ENCODE measurements at regions not wholly inside any gene's neighbourhood (a gene's known extent, or its start where the extent isn't known, plus 50 kb on each side); places are given as distances from the start of the nearest gene placed in this dataset.

DNA sequence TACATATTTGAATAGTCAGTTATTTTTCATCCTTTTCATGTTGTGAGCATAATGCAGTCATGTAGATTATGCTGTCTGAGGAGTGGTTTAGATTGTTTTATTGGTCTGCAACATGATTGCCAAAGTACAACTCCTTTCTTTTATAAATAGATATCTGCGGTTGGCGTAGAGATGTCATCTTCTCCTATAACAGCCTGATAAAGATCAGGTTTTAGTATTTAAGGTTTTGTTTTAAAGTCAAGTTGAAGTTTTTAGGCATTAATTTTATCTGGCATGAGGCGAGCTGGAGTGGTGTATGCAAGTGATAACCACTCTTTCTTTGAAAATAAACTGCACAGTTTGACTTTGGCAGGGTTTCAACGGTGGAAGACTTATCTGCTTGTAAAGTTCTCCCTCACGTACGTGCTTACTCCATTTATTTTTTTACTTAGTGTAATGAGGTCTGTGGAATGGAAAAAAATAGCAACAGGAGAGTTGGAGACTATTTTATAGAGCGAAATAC lies 126.3 kb downstream of the FBXO8 start:
- no peaks in the 10 kb centered on the region for H3K9me3 ChIP-seq (ENCODE audit: control insufficient read depth, low read length)
- WGBS: 62% methylated on average over 5 of the region's 7 CpGs

DNA sequence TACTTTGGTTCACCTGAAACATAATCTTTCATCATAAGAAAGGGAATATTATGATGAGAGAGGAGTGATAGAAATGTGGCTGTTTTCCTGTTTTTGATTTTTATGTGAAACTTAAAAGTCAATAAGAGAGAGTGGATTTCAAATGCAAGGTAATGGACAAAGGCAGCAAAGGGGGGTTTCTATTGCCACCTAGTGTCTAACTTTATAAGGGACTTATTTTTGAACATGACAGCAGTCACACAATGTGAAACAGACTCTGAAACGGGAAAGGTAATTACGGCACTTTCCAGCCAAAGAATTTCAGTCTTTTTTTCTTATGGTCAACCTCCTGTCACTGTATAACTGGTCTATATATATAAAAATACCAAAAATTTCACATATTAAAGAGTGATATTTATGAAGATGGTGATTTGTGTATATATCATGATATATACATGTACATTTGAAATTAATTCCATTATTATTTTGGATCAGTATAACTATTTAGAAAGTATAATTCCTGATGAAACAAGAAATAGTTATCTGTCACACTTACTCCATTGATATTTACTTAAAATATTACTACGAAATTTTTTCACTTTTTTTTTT lies 127.1 kb downstream of the FBXO8 start:
- Histone ChIP-seq H3K27ac (ENCODE audit: low read length, poor library complexity, severe bottlenecking) (no peak overlapping the region), H3K36me3 (ENCODE audit: control insufficient read depth in 1 of 2, insufficient read depth in 2 of 2, low read depth in 1 of 2, low read length in 2 of 2) (no peaks in the 10 kb centered on the region), H2BK120ac (ENCODE audit: low read depth, low read length) (no peak overlapping the region), H4K91ac (ENCODE audit: low read length) (no peak overlapping the region), H4K8ac (ENCODE audit: low read length) (no peak overlapping the region), H3K4ac (ENCODE audit: low read depth in 1 of 2, low read length in 2 of 2) (no peak overlapping the region), H2BK12ac (ENCODE audit: low read length in 2 of 2) (no peak overlapping the region), H3K18ac (ENCODE audit: low read depth in 1 of 2, low read length in 2 of 2) (no peak overlapping the region), H3K23ac (ENCODE audit: low read length in 2 of 2) (no peak overlapping the region), H2AFZ (ENCODE audit: low read depth, low read length) (no peak overlapping the region), H3K79me1 (replicated peaks; ENCODE audit: low read length, poor library complexity, severe bottlenecking) (no peaks in the 10 kb centered on the region), H3K27me3 (ENCODE audit: control insufficient read depth in 1 of 2, insufficient read depth in 1 of 2, low read length in 2 of 2) (no peaks in the 10 kb centered on the region), H3K9ac (ENCODE audit: low read length) (peak overlapping the region; percentile 37), H3K4me2 (ENCODE audit: low read length, poor library complexity, severe bottlenecking) (no peak overlapping the region), H2BK15ac (ENCODE audit: low read depth, poor library complexity, severe bottlenecking) (no peak overlapping the region), H2BK5ac (ENCODE audit: low read depth, low read length, poor library complexity, severe bottlenecking) (no peak overlapping the region), H3K9me3 (ENCODE audit: control insufficient read depth, low read length) (no peaks in the 10 kb centered on the region), H2AK5ac (ENCODE audit: low read length, severe bottlenecking) (no peak overlapping the region), H3K4me1 (ENCODE audit: control insufficient read depth, insufficient read depth, low read depth, low read length) (no peaks in the 10 kb centered on the region), H3K14ac (ENCODE audit: low read length in 2 of 2) (no peak overlapping the region), H3K4me3 (ENCODE audit: insufficient read depth in 1 of 2, low read depth in 1 of 2, low read length in 2 of 2) (no peak overlapping the region)
- WGBS: 10% methylated on average over 2 of the region's 3 CpGs
- DNase-seq: peak; percentile 77

More for the DNA sequence above, 126.3 kb downstream of the FBXO8 start:
- Histone ChIP-seq H3K36me3 (ENCODE audit: control insufficient read depth in 1 of 2, insufficient read depth in 2 of 2, low read depth in 1 of 2, low read length in 2 of 2) (no peaks in the 10 kb centered on the region), H3K4me1 (ENCODE audit: control insufficient read depth, insufficient read depth, low read depth, low read length) (no peaks in the 10 kb centered on the region), H3K79me1 (replicated peaks; ENCODE audit: low read length, poor library complexity, severe bottlenecking) (no peaks in the 10 kb centered on the region), H3K23ac (ENCODE audit: low read length in 2 of 2) (no peak overlapping the region), H3K4me3 (ENCODE audit: insufficient read depth in 1 of 2, low read depth in 1 of 2, low read length in 2 of 2) (no peak overlapping the region), H3K18ac (ENCODE audit: low read depth in 1 of 2, low read length in 2 of 2) (no peak overlapping the region), H2BK120ac (ENCODE audit: low read depth, low read length) (no peak overlapping the region), H4K91ac (ENCODE audit: low read length) (no peak overlapping the region), H2BK12ac (ENCODE audit: low read length in 2 of 2) (no peak overlapping the region), H3K27ac (ENCODE audit: low read length, poor library complexity, severe bottlenecking) (no peak overlapping the region), H3K27me3 (ENCODE audit: control insufficient read depth in 1 of 2, insufficient read depth in 1 of 2, low read length in 2 of 2) (no peaks in the 10 kb centered on the region), H3K4me2 (ENCODE audit: low read length, poor library complexity, severe bottlenecking) (no peak overlapping the region), H2BK5ac (ENCODE audit: low read depth, low read length, poor library complexity, severe bottlenecking) (no peak overlapping the region), H2BK15ac (ENCODE audit: low read depth, poor library complexity, severe bottlenecking) (no peak overlapping the region), H2AK5ac (ENCODE audit: low read length, severe bottlenecking) (no peak overlapping the region), H2AFZ (ENCODE audit: low read depth, low read length) (no peak overlapping the region), H3K9ac (ENCODE audit: low read length) (no peak overlapping the region), H3K14ac (ENCODE audit: low read length in 2 of 2) (no peak overlapping the region), H3K4ac (ENCODE audit: low read depth in 1 of 2, low read length in 2 of 2) (no peak overlapping the region), H4K8ac (ENCODE audit: low read length) (no peak overlapping the region)
- peak; percentile 39 for DNase-seq

DNA sequence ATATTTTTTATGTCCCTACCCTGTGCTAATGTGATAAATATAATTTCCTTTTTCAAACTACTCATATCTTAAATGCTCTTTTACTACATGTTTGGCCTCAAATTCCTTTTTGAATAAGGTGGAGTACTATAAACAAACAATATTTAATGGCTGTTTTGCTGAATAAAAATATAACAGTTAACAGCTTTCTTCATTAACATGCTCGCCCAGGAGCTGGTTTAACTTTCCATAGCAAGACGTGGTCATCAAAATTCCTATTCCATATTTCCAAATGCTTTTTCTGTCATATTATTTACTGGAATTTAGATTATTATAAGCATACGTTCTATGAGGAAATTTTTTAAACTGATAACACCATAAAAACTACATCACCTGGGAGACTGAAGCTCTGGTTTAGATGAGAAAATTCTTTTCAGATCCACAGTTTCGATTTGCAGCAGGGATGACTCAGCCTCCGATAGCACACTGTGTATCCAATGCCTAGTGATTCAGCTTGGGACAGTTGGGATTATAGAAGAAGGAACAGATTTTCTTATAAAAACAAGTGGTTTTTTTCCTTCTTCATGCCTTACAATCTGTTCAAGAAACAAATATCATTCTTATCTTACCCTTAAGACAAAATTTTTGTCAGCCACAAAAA lies 129.1 kb downstream of the FBXO8 start:
- H3K27me3 ChIP-seq (ENCODE audit: control insufficient read depth in 1 of 2, insufficient read depth in 1 of 2, low read length in 2 of 2): no peaks in the 10 kb centered on the region
- H2AFZ ChIP-seq (ENCODE audit: low read depth, low read length): no peak overlapping the region
- H3K18ac ChIP-seq (ENCODE audit: low read depth in 1 of 2, low read length in 2 of 2): no peak overlapping the region
- H2BK120ac ChIP-seq (ENCODE audit: low read depth, low read length): no peak overlapping the region
- no peak overlapping the region for H2BK12ac ChIP-seq (ENCODE audit: low read length in 2 of 2)
- H3K79me1 ChIP-seq (replicated peaks; ENCODE audit: low read length, poor library complexity, severe bottlenecking): no peaks in the 10 kb centered on the region
- no peaks in the 10 kb centered on the region for H3K9me3 ChIP-seq (ENCODE audit: control insufficient read depth, low read length)
- no peaks in the 10 kb centered on the region for H3K36me3 ChIP-seq (ENCODE audit: control insufficient read depth in 1 of 2, insufficient read depth in 2 of 2, low read depth in 1 of 2, low read length in 2 of 2)
- H3K4me2 ChIP-seq (ENCODE audit: low read length, poor library complexity, severe bottlenecking): no peak overlapping the region
- H3K9ac ChIP-seq (ENCODE audit: low read length): peak overlapping the region; percentile 91
- H2AK5ac ChIP-seq (ENCODE audit: low read length, severe bottlenecking): no peak overlapping the region
- H4K8ac ChIP-seq (ENCODE audit: low read length): no peak overlapping the region
- no peak overlapping the region for H2BK15ac ChIP-seq (ENCODE audit: low read depth, poor library complexity, severe bottlenecking)
- 0% methylated on average over 2 of the region's 5 CpGs for WGBS
- H3K14ac ChIP-seq (ENCODE audit: low read length in 2 of 2): no peak overlapping the region
- H3K23ac ChIP-seq (ENCODE audit: low read length in 2 of 2): no peak overlapping the region
- H3K27ac ChIP-seq (ENCODE audit: low read length, poor library complexity, severe bottlenecking): no peak overlapping the region
- H3K4ac ChIP-seq (ENCODE audit: low read depth in 1 of 2, low read length in 2 of 2): no peak overlapping the region
- peak overlapping the region in 1 of 2 experiments; percentile 76 for H3K4me3 ChIP-seq (ENCODE audit: insufficient read depth in 1 of 2, low read depth in 1 of 2, low read length in 2 of 2)
- H2BK5ac ChIP-seq (ENCODE audit: low read depth, low read length, poor library complexity, severe bottlenecking): no peak overlapping the region
- DNase-seq: peak; percentile 85
- no peaks in the 10 kb centered on the region for H3K4me1 ChIP-seq (ENCODE audit: control insufficient read depth, insufficient read depth, low read depth, low read length)
- no peak overlapping the region for H4K91ac ChIP-seq (ENCODE audit: low read length)

GRCh38 chr4:174152717-174153466 lies 130.6 kb downstream of the FBXO8 start:
- Histone ChIP-seq H3K27ac (ENCODE audit: low read length, poor library complexity, severe bottlenecking) (no peak overlapping the region), H3K4me1 (ENCODE audit: control insufficient read depth, insufficient read depth, low read depth, low read length) (no peaks in the 10 kb centered on the region), H3K9ac (ENCODE audit: low read length) (no peak overlapping the region), H3K4me3 (ENCODE audit: insufficient read depth in 1 of 2, low read depth in 1 of 2, low read length in 2 of 2) (no peak overlapping the region), H3K79me1 (replicated peaks; ENCODE audit: low read length, poor library complexity, severe bottlenecking) (no peaks in the 10 kb centered on the region), H3K4me2 (ENCODE audit: low read length, poor library complexity, severe bottlenecking) (no peak overlapping the region), H3K23ac (ENCODE audit: low read length in 2 of 2) (no peak overlapping the region), H4K8ac (ENCODE audit: low read length) (no peak overlapping the region), H3K36me3 (ENCODE audit: control insufficient read depth in 1 of 2, insufficient read depth in 2 of 2, low read depth in 1 of 2, low read length in 2 of 2) (no peaks in the 10 kb centered on the region), H2BK12ac (ENCODE audit: low read length in 2 of 2) (no peak overlapping the region), H2AFZ (ENCODE audit: low read depth, low read length) (no peak overlapping the region), H3K4ac (ENCODE audit: low read depth in 1 of 2, low read length in 2 of 2) (peak overlapping the region in 1 of 2 experiments; percentile 53), H2BK120ac (ENCODE audit: low read depth, low read length) (no peak overlapping the region), H3K27me3 (ENCODE audit: control insufficient read depth in 1 of 2, insufficient read depth in 1 of 2, low read length in 2 of 2) (no peaks in the 10 kb centered on the region), H4K91ac (ENCODE audit: low read length) (no peak overlapping the region), H3K9me3 (ENCODE audit: control insufficient read depth, low read length) (no peaks in the 10 kb centered on the region), H2BK15ac (ENCODE audit: low read depth, poor library complexity, severe bottlenecking) (no peak overlapping the region), H2BK5ac (ENCODE audit: low read depth, low read length, poor library complexity, severe bottlenecking) (no peak overlapping the region), H3K18ac (ENCODE audit: low read depth in 1 of 2, low read length in 2 of 2) (peak overlapping the region; percentile 21 to 55), H3K14ac (ENCODE audit: low read length in 2 of 2) (no peak overlapping the region), H2AK5ac (ENCODE audit: low read length, severe bottlenecking) (no peak overlapping the region)
- DNase-seq: peak; percentile 28
- WGBS: 60% methylated on average over 1 of the region's 2 CpGs

Measured in mesenchymal stem cell (in vitro differentiated cells and primary cell).